Natural killer cell treated with Interleukin-12 subunit alpha and Interleukin-12 subunit beta and Interleukin-15 and Interleukin-18, amount 100 ng/mL, for 72 hours (primary cell): ENCODE measurements at regions not wholly inside any gene's neighbourhood (a gene's known extent, or its start where the extent isn't known, plus 50 kb on each side); places are given as distances from the start of the nearest gene placed in this dataset.
"Not testable (repeated sequence)": the region's sequence is repeated elsewhere in the genome, so short reads cannot be mapped to it uniquely, and the experiment has no call there.

Experiments
- ATAC-seq, 2 donors: fragments of 150-1000 bp; cut with Tn5 transposase in 1 of 2; sonication (Bioruptor Pico), chemical (Tn5 transposase) in 1 of 2; 2 replicates each; pipeline ENCODE4 v1.10.0; 2021
- DNase-seq: peaks from one replicate; pipeline ENCODE4 v3.0.0; 2022; ENCODE audit warnings: low spot score
- H3K27ac Mint-ChIP-seq, 2 donors: 1 replicate in 1 of 2; 2 replicates in 1 of 2; pipeline ENCODE4 v1.8.0; 2022; ENCODE audit warnings: mixed read lengths in 2 of 2, mild to moderate bottlenecking in 1 of 2, moderate library complexity in 1 of 2
- H3K27me3 Mint-ChIP-seq, 2 donors: 1 replicate in 1 of 2; 2 replicates in 1 of 2; pipeline ENCODE4 v1.8.0; 2022; ENCODE audit warnings: mixed read lengths in 2 of 2
- H3K36me3 Mint-ChIP-seq: one replicate; pipeline ENCODE4 v1.8.0; 2022; ENCODE audit warnings: mixed read lengths
- H3K4me1 Mint-ChIP-seq, 2 donors: 1 replicate in 1 of 2; 2 replicates in 1 of 2; pipeline ENCODE4 v1.8.0; 2022; ENCODE audit warnings: low read depth in 2 of 2, mixed read lengths in 2 of 2, mild to moderate bottlenecking in 1 of 2
- H3K4me3 Mint-ChIP-seq: one replicate; pipeline ENCODE4 v1.8.0; 2022; ENCODE audit warnings: mixed read lengths
- H3K9me3 Mint-ChIP-seq: 2 replicates; pipeline ENCODE4 v1.8.0; 2022; ENCODE audit warnings: mixed read lengths

DNA sequence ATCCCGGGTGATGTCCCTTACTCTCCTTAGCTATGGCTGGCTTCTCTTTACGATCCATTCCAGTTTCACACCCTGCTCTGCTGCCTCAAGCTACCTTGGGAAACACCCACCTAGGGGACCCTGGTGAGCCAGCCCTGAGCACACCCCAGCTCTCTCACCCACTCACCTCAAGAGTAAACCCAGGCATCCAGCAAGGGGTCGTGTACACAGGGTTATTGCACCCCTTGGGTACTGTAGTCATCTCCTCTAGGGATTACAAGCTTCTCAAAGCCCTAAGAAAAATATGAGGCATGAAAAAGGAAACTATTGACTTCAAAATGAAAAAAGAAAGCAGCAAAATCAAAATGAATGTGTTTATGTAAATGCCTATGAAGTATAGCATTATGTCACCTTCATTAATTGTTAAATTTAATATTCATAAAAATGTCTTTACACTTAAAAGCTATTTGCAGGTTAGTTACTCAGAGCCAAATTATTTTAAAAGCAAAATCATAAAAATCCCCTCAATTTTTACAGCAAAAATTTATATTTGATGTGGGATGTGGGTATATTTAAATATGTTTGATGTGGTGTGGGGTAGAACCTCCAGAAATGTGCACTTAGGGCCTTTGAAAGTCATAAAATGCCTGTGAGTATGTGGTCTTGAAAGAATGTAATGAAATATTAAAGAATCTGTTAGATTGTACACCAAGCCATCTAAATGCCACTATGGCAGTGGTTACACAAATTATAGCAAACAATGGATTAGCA is 190.3 kb downstream of the C1orf94 start:
- H3K36me3 Mint-ChIP-seq, result no peaks in the 10 kb centered on the region
- H3K27ac Mint-ChIP-seq, result no peak overlapping the region
- no peaks in the 10 kb centered on the region for H3K4me1 Mint-ChIP-seq
- H3K9me3 Mint-ChIP-seq, result no peaks in the 10 kb centered on the region
- H3K4me3 Mint-ChIP-seq, result no peak overlapping the region
- no peak for ATAC-seq
- DNase-seq, result no peak
- H3K27me3 Mint-ChIP-seq, result peaks cover 24 to 28% of the 10 kb centered on the region in 2 donors

DNA sequence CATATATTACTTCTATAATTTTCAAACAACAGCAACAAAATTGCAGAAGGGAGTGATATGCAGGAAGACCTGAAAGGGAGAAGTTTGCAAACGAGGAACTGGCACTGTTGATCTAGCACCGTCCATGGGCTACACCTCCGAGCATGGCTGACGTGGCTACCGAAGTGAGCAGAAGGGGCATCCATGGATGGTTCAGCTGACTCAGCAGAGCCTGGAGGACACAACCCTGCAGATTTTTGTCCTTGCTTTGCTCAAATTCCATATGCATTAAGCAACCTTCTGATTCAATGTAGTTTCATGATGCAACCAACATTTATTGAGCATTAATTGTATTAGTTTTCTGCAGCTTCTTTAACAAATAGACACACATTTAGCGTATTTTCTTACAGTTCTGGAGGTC is 191.2 kb downstream of the C1orf94 start:
- no peak overlapping the region for H3K27ac Mint-ChIP-seq
- no peaks in the 10 kb centered on the region for H3K36me3 Mint-ChIP-seq
- H3K9me3 Mint-ChIP-seq, result no peaks in the 10 kb centered on the region
- no peak for ATAC-seq
- no peaks in the 10 kb centered on the region for H3K4me1 Mint-ChIP-seq
- H3K4me3 Mint-ChIP-seq, result no peak overlapping the region
- peaks cover 28 to 29% of the 10 kb centered on the region in 2 donors for H3K27me3 Mint-ChIP-seq
- DNase-seq, result no peak

DNA sequence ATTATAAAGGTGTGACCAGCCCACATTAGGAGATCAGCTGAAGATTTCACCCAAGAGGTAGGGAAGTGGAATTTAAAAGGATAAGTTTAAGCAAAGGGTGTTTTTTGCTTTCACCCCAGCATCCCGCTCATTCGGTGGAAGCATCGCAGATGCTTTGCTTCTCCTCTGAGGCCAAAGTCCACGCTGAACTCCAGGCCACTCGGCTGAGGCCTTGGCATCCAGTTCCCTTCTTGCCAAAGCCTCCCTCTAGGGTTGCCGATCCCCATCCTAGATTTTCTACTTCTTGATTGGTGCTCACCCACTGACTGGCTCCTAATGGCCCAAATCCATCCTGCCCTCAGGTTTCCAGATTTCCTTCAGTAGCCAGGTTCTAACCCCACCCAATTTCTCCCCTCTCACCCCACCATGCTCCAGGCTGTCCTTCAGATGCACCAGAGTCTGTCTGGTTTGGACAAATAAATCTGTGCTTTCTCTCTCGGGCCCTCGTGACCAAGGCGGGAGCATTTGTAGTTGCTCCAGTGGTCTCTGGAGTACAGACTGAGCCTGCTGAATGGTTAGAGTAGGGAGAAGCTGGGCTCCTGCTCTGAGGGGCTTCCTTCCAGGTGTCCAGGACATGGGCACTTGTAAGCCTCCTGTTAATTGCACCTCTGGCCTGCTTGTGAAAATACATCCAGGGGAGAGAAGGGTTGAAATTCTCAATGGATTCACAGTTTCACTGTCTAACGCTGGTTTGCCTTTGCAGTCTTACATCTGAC is 193.2 kb downstream of the C1orf94 start:
- no peak overlapping the region for H3K4me3 Mint-ChIP-seq
- peaks cover 25 to 35% of the 10 kb centered on the region in 2 donors for H3K27me3 Mint-ChIP-seq
- no peak overlapping the region for H3K27ac Mint-ChIP-seq
- H3K9me3 Mint-ChIP-seq, result no peaks in the 10 kb centered on the region
- no peaks in the 10 kb centered on the region for H3K36me3 Mint-ChIP-seq
- ATAC-seq (no peak), DNase-seq (no peak)
- H3K4me1 Mint-ChIP-seq, result no peaks in the 10 kb centered on the region

DNA sequence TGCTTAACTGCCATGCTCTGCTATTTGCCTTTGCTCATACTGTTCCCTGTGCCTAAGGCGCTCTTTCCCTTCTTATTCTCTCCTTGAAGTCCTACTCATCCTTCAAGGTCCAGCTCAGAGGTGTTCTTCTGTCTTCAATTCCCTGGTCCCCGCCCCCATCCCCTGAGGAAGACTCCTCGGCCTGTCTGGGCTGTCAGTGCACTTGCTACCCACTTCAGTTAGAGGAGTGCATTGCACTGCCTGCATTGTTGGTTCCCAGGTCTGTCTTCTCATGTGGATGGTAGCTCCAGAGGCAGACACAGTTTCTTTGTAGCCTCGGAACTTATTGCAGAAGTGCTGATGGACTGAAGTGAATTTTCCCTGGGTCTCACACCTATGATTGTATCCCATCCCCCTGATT is 194.0 kb downstream of the C1orf94 start:
- no peak for ATAC-seq
- Mint-ChIP-seq H3K27ac (no peak overlapping the region), H3K27me3 (peaks cover 22 to 43% of the 10 kb centered on the region in 2 donors)

DNA sequence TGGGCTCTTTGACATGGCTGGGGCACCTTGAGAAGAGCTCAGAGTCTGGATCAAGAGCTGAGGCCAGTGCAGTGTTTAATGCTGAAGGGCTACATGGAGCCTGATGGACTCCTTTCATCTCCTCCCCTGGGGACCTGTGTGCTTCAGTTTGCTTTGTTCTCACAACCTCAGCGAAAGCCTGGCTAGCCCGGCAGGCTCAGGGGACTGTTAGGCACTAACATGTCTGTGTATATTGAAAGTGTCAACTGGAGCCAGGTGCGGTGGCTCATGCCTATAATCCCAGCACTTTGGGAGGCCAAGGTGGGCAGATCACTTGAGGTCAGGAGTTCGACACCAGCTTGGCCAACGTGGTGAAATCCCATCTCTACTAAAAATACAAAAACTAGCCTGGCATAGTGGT is 194.5 kb downstream of the C1orf94 start:
- H3K9me3 Mint-ChIP-seq, H3K4me1 Mint-ChIP-seq, H3K27ac Mint-ChIP-seq, ATAC-seq, H3K4me3 Mint-ChIP-seq, H3K36me3 Mint-ChIP-seq, DNase-seq: not testable (repeated sequence)
- H3K27me3 Mint-ChIP-seq, result peaks cover 25 to 47% of the 10 kb centered on the region in 2 donors

More for the DNA sequence above, 194.0 kb downstream of the C1orf94 start:
- Mint-ChIP-seq H3K36me3 (no peaks in the 10 kb centered on the region), H3K9me3 (no peaks in the 10 kb centered on the region), H3K4me1 (no peaks in the 10 kb centered on the region), H3K4me3 (no peak overlapping the region)
- DNase-seq, result no peak

DNA sequence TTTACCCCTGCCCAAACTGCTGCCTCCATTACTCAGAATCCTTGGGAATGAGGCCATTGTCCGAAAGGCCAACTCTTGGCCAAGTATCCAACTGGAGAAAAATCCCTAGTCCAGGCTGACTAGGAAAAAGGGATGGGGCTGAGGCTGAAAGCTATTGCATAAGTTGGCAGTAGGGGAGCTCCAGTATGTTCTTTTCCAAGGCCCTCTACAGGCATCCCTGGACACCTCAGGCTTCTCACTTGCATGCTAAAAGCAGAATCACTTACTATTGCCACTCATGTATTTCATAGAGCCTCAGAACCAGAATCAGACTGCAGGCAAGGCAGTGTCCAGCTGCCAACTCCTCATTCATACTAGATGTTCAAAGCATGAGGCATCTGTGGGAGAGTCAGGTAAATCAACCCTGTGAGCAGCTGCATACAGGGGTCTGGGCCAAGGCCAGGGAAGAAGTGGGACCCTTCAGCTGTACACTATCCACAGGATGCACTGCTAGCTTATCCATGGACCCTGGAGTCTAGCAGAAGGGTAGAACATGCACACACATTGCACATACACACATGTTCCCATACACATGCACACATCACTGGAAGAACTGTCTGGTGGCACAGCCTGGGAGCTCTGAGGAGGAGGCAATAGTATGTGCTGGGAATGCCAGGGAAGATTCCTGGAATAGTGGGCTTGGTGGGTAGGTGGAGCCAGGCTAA is 195.3 kb downstream of the C1orf94 start:
- no peaks in the 10 kb centered on the region for H3K9me3 Mint-ChIP-seq
- ATAC-seq (peak; percentile 22 to 53), DNase-seq (no peak)
- no peak overlapping the region for H3K27ac Mint-ChIP-seq
- no peak overlapping the region for H3K4me3 Mint-ChIP-seq
- peaks cover 29 to 55% of the 10 kb centered on the region in 2 donors for H3K27me3 Mint-ChIP-seq
- no peaks in the 10 kb centered on the region for H3K4me1 Mint-ChIP-seq
- H3K36me3 Mint-ChIP-seq, result no peaks in the 10 kb centered on the region

DNA sequence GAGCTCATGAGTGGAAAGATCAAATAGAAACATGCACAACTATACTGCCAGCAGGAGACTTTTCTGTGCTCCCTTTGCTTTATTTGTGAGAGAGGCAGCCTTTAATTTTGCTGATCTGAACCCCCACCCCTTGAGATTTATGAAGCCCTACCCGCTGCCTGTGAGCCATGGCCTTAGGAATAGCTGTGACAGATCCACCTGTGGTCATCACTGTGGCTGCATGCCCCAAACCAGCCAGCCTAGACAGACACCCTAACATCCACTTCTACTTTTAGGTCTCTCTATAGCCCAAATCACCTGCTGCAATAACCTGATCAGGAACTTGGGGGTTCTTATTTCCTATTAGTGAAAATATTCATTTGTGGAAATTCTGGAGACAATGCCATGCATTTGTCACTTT is 196.2 kb downstream of the C1orf94 start:
- H3K9me3 Mint-ChIP-seq, result no peaks in the 10 kb centered on the region
- H3K4me3 Mint-ChIP-seq, result no peak overlapping the region
- H3K27ac Mint-ChIP-seq, result no peak overlapping the region
- no peaks in the 10 kb centered on the region for H3K4me1 Mint-ChIP-seq
- DNase-seq, result no peak
- H3K27me3 Mint-ChIP-seq, result peaks cover 34 to 55% of the 10 kb centered on the region in 2 donors
- no peak for ATAC-seq
- no peaks in the 10 kb centered on the region for H3K36me3 Mint-ChIP-seq

DNA sequence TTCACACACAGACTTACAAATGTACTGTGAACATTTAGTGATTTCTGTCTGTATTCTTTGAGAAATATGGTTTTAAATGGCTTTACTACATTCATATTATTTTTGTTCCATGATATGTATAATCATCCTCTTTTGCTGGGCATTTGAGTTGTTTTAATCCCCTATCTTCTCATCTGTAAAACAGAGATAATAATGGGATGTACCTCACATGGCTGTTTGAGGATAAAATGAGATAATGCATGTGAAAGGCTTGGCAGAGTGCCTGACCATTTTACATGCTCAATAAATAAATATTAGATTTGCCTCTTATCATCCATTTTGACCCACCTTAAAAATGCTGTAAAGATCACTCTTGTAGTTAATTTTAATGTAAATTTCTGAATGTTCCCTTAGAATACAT is 197.2 kb downstream of the C1orf94 start:
- ATAC-seq (no peak), DNase-seq (no peak)
- no peaks in the 10 kb centered on the region for H3K36me3 Mint-ChIP-seq
- H3K4me1 Mint-ChIP-seq, result no peaks in the 10 kb centered on the region
- H3K9me3 Mint-ChIP-seq, result no peaks in the 10 kb centered on the region
- H3K4me3 Mint-ChIP-seq, result no peak overlapping the region
- peaks cover 29 to 58% of the 10 kb centered on the region in 2 donors for H3K27me3 Mint-ChIP-seq
- no peak overlapping the region for H3K27ac Mint-ChIP-seq

DNA sequence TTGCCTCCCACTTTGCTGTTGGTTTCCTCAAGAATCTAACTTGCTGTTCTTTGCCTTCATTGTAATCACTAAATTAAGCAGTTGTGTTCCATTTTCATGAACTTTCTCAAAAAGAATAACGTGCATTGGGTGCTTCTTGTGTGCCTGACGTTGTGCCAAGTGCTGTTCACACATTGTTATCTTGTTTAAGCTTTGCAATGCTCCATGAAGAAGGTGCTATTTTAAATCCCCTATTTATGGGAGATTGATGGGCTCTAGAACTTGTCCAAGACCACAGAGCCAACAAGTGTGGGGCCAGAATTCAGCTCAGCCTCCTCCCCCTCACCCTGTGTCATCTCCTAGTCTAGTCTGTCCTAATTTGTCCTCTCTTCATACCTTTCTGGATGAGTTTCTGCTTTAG is 199.8 kb downstream of the C1orf94 start:
- no peaks in the 10 kb centered on the region for H3K36me3 Mint-ChIP-seq
- H3K4me1 Mint-ChIP-seq, result no peaks in the 10 kb centered on the region
- peaks cover 39 to 71% of the 10 kb centered on the region in 2 donors for H3K27me3 Mint-ChIP-seq
- H3K4me3 Mint-ChIP-seq, result no peak overlapping the region
- DNase-seq, result no peak
- H3K27ac Mint-ChIP-seq, result no peak overlapping the region
- H3K9me3 Mint-ChIP-seq, result no peaks in the 10 kb centered on the region
- no peak for ATAC-seq

DNA sequence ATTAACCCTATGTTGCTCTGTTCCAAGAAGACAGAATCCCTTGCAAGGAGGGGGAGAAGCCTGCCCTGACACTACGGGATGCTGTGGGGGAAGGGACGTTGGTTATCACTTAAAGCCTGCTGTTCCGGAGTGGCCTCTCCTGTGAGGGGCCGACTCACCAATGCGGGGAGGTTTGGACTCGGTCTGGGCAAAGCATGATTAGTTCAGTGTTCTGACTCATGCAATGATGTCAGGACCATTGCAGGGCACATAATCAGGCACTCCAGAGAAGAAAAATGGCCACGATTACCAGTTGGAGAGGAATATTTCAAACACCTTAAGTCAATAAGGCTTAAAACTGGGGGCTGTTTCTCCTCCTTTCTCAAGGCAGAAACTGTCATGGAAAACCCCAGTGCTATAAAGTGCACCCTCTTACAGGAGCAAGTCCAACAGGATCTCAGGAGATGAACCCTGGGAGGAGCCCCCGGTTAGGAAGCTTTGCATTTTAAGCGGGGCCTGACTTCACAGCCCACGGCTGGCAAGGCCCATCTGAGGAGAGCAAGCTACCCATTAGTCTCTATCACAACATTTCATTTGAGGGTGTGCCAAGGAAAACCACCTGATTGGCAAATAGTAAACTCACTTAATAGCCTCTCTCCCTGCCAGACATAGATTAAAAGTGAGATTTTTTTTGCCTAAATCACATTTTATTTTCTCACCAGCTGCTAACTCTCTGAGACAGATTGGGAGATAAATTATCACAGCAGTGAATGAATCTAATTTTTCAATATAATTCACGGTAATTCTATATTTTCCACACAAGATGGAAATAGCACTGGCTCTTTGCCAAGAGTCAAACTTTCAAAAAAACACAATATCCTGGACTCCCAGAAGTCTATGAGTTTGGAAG is 202.5 kb downstream of the C1orf94 start:
- H3K4me3 Mint-ChIP-seq, result no peak overlapping the region
- H3K9me3 Mint-ChIP-seq, result no peaks in the 10 kb centered on the region
- H3K4me1 Mint-ChIP-seq, result no peaks in the 10 kb centered on the region
- no peak overlapping the region for H3K27ac Mint-ChIP-seq
- no peaks in the 10 kb centered on the region for H3K36me3 Mint-ChIP-seq
- H3K27me3 Mint-ChIP-seq, result peaks cover 36 to 67% of the 10 kb centered on the region in 2 donors
- DNase-seq (no peak), ATAC-seq (no peak)

DNA sequence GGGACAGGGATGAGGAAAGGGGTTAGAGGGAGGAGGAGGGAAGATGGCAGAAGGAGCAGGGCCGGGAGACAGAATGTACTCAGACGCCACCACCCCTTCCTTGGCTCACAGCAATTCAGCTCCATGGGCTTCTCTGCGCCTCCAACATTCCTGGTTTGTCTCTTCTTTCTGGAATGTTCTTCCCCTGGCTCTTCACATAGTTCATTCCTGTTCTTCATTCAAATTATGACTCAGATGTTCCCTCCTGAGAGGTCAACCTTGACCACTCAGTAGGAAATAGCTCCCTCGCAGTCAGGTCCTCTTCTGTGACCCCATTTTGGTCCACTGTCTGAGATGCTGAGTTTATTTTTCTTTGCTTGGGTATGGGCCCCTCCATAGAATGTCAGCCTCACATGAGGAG is 203.2 kb downstream of the C1orf94 start:
- ATAC-seq, result no peak
- no peak overlapping the region for H3K4me3 Mint-ChIP-seq
- no peaks in the 10 kb centered on the region for H3K36me3 Mint-ChIP-seq

DNA sequence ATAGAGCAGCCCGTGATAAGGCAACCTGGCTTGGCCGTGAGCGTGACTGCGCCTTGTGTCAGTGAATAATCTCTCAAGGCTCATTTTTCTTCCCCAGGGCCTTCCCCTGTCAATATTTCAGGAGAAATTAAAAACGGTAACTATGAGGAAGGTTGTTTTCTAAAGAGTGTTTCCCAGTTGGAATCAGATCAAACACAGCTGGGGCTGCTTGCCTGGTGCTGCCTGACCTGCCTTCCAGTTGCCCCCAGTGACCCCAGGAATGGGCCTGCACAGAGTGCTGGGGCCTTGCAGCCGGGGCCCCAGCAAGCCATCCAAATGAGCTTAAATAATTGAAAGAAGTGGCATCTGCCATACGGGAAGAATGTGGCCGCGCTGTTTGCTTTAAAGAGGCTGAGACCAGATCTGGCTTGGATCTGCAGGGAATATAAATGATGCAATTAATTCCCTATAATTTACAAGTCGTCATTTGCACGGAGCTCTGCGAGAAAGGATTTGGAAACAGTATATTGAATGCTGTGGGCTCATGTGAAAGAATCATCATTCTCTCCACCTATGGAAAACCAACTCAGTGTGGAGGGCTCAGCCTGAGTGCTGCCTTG is 203.9 kb downstream of the C1orf94 start:
- Mint-ChIP-seq H3K4me3 (no peak overlapping the region), H3K27ac (no peak overlapping the region), H3K27me3 (peaks cover 42 to 67% of the 10 kb centered on the region in 2 donors), H3K36me3 (no peaks in the 10 kb centered on the region), H3K4me1 (no peaks in the 10 kb centered on the region), H3K9me3 (no peaks in the 10 kb centered on the region)
- no peak for DNase-seq
- ATAC-seq, result no peak

More for the DNA sequence above, 203.2 kb downstream of the C1orf94 start:
- Mint-ChIP-seq H3K9me3 (no peaks in the 10 kb centered on the region), H3K4me1 (no peaks in the 10 kb centered on the region), H3K27ac (no peak overlapping the region), H3K27me3 (peaks cover 36 to 66% of the 10 kb centered on the region in 2 donors)
- DNase-seq, result no peak

DNA sequence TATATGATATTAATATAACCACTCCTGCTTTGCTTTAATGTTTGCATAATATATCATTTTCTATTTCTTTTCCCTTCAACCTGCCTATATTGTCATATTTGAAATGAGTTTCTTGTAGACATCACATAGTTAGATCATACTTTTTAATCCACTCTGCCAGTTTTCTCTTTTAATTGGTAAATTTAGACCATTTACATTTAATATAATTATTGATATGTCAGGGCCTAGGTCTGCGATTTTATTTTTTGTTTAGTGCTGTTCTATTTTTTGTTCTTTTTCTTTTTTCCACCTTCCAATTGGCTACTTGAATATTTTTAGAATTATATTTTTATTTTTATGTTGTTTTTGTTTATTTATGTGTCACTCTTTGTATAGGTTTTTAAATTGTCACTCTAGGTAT is 213.3 kb downstream of the C1orf94 start:
- Mint-ChIP-seq H3K27me3 (peaks cover 28 to 59% of the 10 kb centered on the region in 2 donors), H3K4me1 (no peaks in the 10 kb centered on the region), H3K36me3 (peaks cover 15% of the 10 kb centered on the region), H3K27ac (no peak overlapping the region), H3K9me3 (no peaks in the 10 kb centered on the region), H3K4me3 (no peak overlapping the region)
- ATAC-seq, result no peak
- DNase-seq, result no peak
